Epidermal melanocyte (primary cell): ENCODE measurements at regions not wholly inside any gene's neighbourhood (a gene's known extent, or its start where the extent isn't known, plus 50 kb on each side); places are given as distances from the start of the nearest gene placed in this dataset.
"Not testable (repeated sequence)": the region's sequence is repeated elsewhere in the genome, so short reads cannot be mapped to it uniquely, and the experiment has no call there.

Experiments used
- DNase-seq: peaks from one replicate; pipeline ENCODE4 v3.0.0; 2011; ENCODE audit warnings: low spot score; ENCODE audit not compliant: insufficient read length

DNA sequence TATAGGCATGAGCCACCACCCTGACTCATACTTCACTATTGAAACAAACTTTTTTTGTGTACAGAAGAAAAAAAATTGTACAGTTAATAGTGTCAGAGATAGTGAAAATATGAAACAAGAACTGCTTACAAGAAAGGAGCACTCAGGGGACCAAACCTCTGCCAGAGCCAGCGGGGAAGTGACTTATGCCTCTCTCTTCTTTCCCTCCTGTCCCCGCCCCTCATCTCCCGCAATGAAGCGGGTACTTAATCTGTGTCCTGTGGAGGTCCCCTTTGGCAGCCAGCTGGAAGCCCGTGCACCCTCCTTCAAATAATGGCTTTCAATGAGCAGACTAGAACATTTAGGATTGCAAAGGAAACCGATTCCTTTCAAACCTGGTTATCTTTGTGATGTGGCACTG is 51.5 kb downstream of the PPIAL4A start:
- DNase-seq, result not testable (repeated sequence)

GRCh38 chr1:120941836-120942217 is 52.3 kb downstream of the PPIAL4A start:
- not testable (repeated sequence) for DNase-seq

GRCh38 chr1:120942218-120942944 is 52.8 kb downstream of the PPIAL4A start:
- peak; percentile 11 for DNase-seq

GRCh38 chr1:120942945-120943319 is 53.4 kb downstream of the PPIAL4A start:
- DNase-seq, result not testable (repeated sequence)

DNA sequence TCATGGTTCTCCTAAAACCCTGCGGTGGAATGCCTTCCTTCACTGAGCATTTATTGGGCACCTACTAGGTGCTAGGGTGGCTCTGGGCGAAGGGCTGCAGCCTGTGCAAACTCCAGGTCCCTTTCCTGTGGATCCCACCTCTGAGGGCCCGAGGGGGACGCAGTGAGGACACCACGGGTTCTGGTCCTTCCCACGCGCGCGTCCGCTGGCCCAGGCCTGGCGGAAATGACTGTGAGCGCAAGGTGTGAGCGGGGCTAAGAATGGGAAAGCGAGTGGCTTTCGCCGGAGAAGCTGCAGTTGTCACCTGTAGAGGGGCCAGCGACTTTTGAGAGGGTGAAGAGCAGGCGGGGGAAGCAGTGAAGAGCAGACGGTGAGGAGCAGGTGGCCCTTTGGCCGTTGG is 55.1 kb downstream of the PPIAL4A start:
- not testable (repeated sequence) for DNase-seq

DNA sequence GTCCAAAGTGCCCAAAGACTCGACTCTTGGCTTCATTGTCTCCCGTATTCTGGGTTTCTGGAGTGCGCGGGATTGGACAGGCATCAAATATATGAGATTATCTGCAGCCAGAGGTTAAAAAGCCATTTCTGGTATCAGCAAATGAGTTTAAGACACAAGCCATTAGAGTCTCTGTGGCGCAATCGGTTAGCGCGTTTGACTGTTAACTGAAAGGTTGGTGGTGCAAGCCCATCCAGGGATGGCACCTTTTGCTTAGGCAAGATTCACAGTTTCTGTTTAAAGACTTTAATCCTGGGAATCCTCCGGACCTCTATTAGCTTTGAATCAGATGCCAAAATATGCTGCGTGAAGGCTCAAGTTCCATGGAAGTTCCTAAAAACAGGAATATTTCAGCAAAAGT is 55.6 kb downstream of the PPIAL4A start:
- DNase-seq, result not testable (repeated sequence)

- not testable (repeated sequence) for DNase-seq
Measured at GRCh38 chr1:120947114-120947513, 57.5 kb downstream of the PPIAL4A start.

GRCh38 chr1:120949724-120950123 is 60.2 kb downstream of the PPIAL4A start:
- not testable (repeated sequence) for DNase-seq

DNA sequence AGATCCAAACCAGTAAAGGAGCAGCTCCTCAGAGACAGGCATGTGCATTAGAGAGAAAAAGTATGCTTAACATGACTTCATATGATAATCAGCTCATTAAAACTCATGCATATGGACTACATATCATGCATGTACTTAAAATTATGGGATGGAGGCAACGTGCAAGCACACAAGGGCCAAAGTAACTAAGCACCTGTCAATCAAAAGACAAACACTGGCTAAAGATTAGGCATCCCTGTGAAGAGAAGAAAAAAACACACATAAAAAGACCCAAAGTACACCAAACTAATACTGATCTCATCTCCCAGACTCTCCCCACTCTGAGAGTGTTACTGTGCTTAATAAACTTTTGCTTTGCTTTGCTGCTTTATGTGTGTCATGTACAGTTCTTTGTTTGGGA is 61.1 kb downstream of the PPIAL4A start:
- not testable (repeated sequence) for DNase-seq

DNA sequence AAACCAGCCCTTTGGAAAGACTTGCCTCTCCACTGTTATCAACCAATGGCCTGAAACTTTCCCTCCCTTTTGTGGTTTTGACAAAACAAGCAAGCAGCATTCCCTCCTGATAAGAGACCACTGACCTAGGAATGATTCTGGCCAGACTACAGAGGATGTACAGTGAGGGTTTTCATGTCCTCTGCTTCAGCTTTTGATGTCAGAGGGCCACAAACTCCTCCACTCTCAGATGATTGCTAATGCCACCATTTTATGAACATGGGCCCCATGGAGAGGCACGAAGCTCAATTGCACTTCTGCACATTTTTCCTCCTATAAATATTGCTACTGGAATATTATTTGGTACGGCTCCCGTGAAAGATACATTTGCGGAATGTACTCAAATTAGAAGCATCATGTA is 61.5 kb downstream of the PPIAL4A start:
- DNase-seq, result not testable (repeated sequence)

- not testable (repeated sequence) for DNase-seq
Measured at GRCh38 chr1:120952207-120952870, 62.8 kb downstream of the PPIAL4A start.

GRCh38 chr1:120952871-120953265 is 63.3 kb downstream of the PPIAL4A start:
- not testable (repeated sequence) for DNase-seq

DNA sequence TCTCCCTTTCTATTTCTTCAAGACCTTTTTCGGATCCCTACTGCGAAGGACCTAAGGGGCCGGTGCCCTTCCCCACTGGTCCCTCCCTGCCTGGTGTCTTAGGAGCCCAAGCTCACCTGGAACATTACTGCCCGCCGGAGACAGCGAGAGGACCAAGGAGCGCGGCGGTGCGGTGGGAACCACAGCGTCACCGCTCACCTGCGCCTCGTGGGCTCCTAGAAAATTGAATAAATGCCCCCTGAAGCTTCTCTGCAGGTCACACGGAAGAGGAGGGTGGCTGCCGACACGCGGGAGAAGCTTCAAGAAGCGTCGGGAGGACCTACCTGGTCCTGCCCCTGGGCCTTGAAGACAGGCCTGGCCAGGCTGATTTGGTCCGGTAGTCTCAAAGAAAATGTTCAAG is 65.2 kb downstream of the PPIAL4A start:
- no peak for DNase-seq

- DNase-seq, result not testable (repeated sequence)
Measured at GRCh38 chr1:120955961-120956360, 66.4 kb downstream of the PPIAL4A start.

DNA sequence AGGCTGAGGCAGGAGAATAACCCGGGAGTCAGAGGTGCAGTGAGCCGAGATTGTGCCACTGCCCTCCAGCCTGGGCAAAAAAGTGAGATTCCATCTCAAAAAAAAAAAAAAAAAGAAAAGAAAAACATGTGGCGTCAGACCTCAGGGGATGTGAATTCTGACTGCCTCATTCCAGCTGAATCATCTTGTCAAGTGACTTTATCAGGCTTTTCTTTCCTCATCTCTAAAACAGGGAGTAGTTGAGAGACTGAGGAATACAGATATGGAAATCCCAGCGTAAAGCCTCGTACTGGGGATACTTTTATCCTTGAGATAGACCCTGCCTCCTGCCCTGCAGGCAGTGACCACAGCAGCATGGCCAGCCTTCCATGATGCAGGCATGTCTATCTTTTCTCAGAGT is 76.4 kb downstream of the PPIAL4A start:
- not testable (repeated sequence) for DNase-seq

DNA sequence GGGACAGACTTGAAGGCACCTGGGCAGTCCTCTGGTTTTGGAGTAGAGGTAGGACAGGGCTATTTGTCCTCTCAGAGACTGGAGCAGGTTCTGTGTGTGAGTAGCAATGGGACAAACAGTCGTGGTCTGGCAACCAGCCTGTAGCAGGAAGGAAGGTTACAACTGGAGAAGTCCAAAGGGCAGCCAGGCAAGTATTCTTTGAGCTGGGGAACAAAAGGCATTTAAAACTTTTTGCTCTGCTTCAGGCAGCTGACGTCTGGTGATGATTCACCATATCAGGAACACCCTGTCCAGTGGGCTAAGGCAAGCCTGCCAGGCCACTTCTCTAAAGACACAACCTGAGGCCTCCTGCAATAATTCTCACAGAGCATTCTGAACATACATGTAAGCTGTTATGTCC is 83.3 kb downstream of the PPIAL4A start:
- not testable (repeated sequence) for DNase-seq

GRCh38 chr1:120973836-120974235 is 84.3 kb downstream of the PPIAL4A start:
- not testable (repeated sequence) for DNase-seq

DNA sequence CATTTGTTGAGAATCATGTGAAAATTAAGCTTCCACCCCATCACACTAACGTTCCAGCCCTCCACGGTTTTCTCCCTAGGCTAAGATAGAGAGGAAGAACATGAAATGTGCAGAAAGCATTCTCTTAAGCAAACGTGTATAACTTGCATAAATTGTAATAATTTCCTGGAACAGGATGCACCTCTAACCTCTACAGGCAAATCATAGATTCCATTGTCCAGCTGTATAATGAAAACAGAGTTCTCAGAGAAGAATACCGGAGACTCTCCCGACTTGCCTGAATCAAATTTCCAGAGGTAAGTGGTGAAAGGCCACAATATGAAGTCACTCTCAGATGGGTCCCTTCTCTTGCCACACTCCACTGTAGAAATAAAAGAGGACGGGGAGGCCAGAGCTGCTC is 87.7 kb downstream of the PPIAL4A start:
- not testable (repeated sequence) for DNase-seq

- DNase-seq, result not testable (repeated sequence)
Measured at GRCh38 chr1:120981489-120982094, 92.0 kb downstream of the PPIAL4A start.

DNA sequence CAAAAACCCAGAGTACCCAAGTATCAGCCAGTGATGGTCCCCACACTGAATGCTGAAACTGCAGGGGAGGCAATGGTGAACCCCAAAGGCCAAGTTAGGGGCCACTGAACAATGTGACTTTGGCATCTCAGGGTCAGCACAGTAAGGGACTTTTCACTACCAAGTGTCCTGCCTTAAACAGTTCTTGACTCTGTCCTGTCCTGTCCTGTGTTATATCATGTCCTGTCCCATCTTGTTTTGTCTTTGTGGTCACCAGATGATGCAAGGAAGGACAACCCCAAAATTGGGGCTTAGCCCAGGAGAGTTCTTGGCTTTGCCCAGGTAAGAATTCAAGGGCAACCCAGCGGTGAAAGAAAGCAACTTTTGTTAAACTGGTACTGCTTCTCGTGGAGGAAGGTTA is 105.0 kb downstream of the PPIAL4A start:
- DNase-seq, result not testable (repeated sequence)

DNA sequence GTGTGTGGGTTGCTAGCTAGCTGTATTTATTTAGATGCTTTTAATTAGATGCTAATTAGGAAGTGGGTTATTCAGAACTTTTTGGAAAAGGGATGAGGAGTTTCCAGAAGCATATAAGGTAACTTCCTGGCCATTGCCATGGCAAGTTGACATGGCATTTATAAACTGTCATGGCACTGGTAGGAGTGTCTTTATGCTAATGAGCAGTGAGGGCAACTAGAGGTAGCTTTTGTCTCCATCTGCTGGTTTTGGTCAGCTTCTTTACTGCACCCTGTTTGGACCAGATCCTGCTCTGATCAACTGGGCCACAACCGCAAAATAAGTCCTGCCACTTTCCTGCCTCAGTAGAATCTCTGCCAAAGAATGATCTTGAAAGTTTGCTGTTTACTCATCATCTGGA is 105.5 kb downstream of the PPIAL4A start:
- not testable (repeated sequence) for DNase-seq

GRCh38 chr1:121001090-121001726 is 111.6 kb downstream of the PPIAL4A start:
- DNase-seq, result not testable (repeated sequence)
